ENCODE measurements at regions not wholly inside any gene's neighbourhood (a gene's known extent, or its start where the extent isn't known, plus 50 kb on each side); places are given as distances from the start of the nearest gene placed in this dataset.

- TF ChIP-seq CTCF (IDR thresholded peaks at IDR 0.05) = no peak
- no peak for TF ChIP-seq POLR2AphosphoS5 (IDR thresholded peaks at IDR 0.05)
- no peak for TF ChIP-seq POLR2A (IDR thresholded peaks at IDR 0.05)
Measured at GRCh38 chr16:65981057-65981456, 385.4 kb upstream of the CDH5 start.

All from breast epithelium (tissue), 3 donors.